ENCODE measurements at regions not wholly inside any gene's neighbourhood (a gene's known extent, or its start where the extent isn't known, plus 50 kb on each side); places are given as distances from the start of the nearest gene placed in this dataset.

GRCh38 chr10:36075196-36075595, 433.1 kb upstream of the FZD8 start:
- Histone ChIP-seq H3K9me3 (replicated peaks; ENCODE audit: control insufficient read depth, insufficient read depth, low read length) (no peaks in the 10 kb centered on the region), H4K20me1 (replicated peaks; ENCODE audit: control insufficient read depth, extremely low read depth, insufficient read depth, low read length) (no peaks in the 10 kb centered on the region), H3K9ac (replicated peaks; ENCODE audit: extremely low read depth, insufficient read depth, low read length) (no peak overlapping the region), H3K27ac (ENCODE audit: insufficient read depth, low read depth, low read length) (no peak overlapping the region), H2AFZ (ENCODE audit: low read depth, low read length) (no peak overlapping the region), H3K27me3 (ENCODE audit: control insufficient read depth in 2 of 2, insufficient read depth in 2 of 2, low read length in 2 of 2) (peaks cover 0 to 11% of the 10 kb centered on the region in 2 experiments), H3K4me2 (ENCODE audit: insufficient read depth, low read length) (no peak overlapping the region), H3K36me3 (ENCODE audit: control insufficient read depth in 2 of 2, extremely low read depth in 1 of 2, insufficient read depth in 2 of 2, low read length in 2 of 2) (no peaks in the 10 kb centered on the region), H3K4me1 (ENCODE audit: control insufficient read depth, extremely low read depth, insufficient read depth, low read length) (no peaks in the 10 kb centered on the region), H3K79me2 (ENCODE audit: control insufficient read depth, insufficient read depth, low read length) (no peaks in the 10 kb centered on the region), H3K4me3 (replicated peaks in 1 of 3; ENCODE audit: insufficient read depth in 1 of 3, low read depth in 1 of 3, low read length in 3 of 3) (no peak overlapping the region), H3K9me1 (replicated peaks; ENCODE audit: control insufficient read depth, extremely low read depth, insufficient read depth, low read length) (no peaks in the 10 kb centered on the region)
- DNase-seq (ENCODE audit: low read depth, low spot score): no peak
- ChIA-PET CTCF (no interaction called here), POLR2A (no interaction called here)
- dilution Hi-C loops (cut with MboI; ENCODE audit: extremely low pct_ligation_motif_present, low sequenced_read_pairs) (no loop called here), intact Hi-C loops (cut with micrococcal nuclease) (no loop called here)
- no TSS peak for BruUV-seq (replicated peaks)
- no peak for FAIRE-seq
- TF ChIP-seq EZH2 (IDR thresholded peaks at IDR 0.05; ENCODE audit: borderline replicate concordance, low read depth, low read length, severe bottlenecking) (no peak), FOS (IDR thresholded peaks at IDR 0.05; ENCODE audit: borderline replicate concordance, insufficient read depth, low read length) (no peak), MYC (IDR thresholded peaks at IDR 0.05; ENCODE audit: low read depth, low read length) (no peak)
- TF ChIP-seq, protein P1, sequence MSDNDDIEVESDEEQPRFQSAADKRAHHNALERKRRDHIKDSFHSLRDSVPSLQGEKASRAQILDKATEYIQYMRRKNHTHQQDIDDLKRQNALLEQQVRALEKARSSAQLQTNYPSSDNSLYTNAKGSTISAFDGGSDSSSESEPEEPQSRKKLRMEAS (IDR thresholded peaks at IDR 0.05; ENCODE audit: insufficient read depth, insufficient read length): no peak

GRCh38 chr10:36073796-36074345, 431.8 kb upstream of the FZD8 start:
- intact Hi-C loops (cut with micrococcal nuclease) (no loop called here), dilution Hi-C loops (cut with MboI; ENCODE audit: extremely low pct_ligation_motif_present, low sequenced_read_pairs) (no loop called here)
- H3K9me1 ChIP-seq (replicated peaks; ENCODE audit: control insufficient read depth, extremely low read depth, insufficient read depth, low read length): no peaks in the 10 kb centered on the region
- FAIRE-seq: no peak
- no TSS peak for BruUV-seq (replicated peaks)
- H3K79me2 ChIP-seq (ENCODE audit: control insufficient read depth, insufficient read depth, low read length): no peaks in the 10 kb centered on the region
- H3K9me3 ChIP-seq (replicated peaks; ENCODE audit: control insufficient read depth, insufficient read depth, low read length): no peaks in the 10 kb centered on the region
- H4K20me1 ChIP-seq (replicated peaks; ENCODE audit: control insufficient read depth, extremely low read depth, insufficient read depth, low read length): no peaks in the 10 kb centered on the region
- TF ChIP-seq POLR2A (IDR thresholded peaks at IDR 0.05; ENCODE audit: low read depth, low read length) (no peak), POLR2AphosphoS5 (IDR thresholded peaks at IDR 0.05; ENCODE audit: insufficient read depth, low read depth, low read length) (no peak), MYC (IDR thresholded peaks at IDR 0.05; ENCODE audit: low read depth, low read length) (no peak), FOS (IDR thresholded peaks at IDR 0.05; ENCODE audit: borderline replicate concordance, insufficient read depth, low read length) (no peak), GATA2 (IDR thresholded peaks at IDR 0.05; ENCODE audit: insufficient read depth, insufficient read length, low read depth, low read length) (no peak), EZH2 (IDR thresholded peaks at IDR 0.05; ENCODE audit: borderline replicate concordance, low read depth, low read length, severe bottlenecking) (no peak), JUN (IDR thresholded peaks at IDR 0.05; ENCODE audit: borderline replicate concordance, insufficient read depth, insufficient read length, low read depth) (no peak)
- TF ChIP-seq, protein P2, sequence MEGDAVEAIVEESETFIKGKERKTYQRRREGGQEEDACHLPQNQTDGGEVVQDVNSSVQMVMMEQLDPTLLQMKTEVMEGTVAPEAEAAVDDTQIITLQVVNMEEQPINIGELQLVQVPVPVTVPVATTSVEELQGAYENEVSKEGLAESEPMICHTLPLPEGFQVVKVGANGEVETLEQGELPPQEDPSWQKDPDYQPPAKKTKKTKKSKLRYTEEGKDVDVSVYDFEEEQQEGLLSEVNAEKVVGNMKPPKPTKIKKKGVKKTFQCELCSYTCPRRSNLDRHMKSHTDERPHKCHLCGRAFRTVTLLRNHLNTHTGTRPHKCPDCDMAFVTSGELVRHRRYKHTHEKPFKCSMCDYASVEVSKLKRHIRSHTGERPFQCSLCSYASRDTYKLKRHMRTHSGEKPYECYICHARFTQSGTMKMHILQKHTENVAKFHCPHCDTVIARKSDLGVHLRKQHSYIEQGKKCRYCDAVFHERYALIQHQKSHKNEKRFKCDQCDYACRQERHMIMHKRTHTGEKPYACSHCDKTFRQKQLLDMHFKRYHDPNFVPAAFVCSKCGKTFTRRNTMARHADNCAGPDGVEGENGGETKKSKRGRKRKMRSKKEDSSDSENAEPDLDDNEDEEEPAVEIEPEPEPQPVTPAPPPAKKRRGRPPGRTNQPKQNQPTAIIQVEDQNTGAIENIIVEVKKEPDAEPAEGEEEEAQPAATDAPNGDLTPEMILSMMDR (IDR thresholded peaks at IDR 0.05; ENCODE audit: extremely low read depth in 1 of 2, insufficient read depth in 1 of 2, low read depth in 1 of 2, low read length in 2 of 2): no peak
- TF ChIP-seq, protein P1 (IDR thresholded peaks at IDR 0.05; ENCODE audit: insufficient read depth, insufficient read length): no peak
- no peak overlapping the region for H3K9ac ChIP-seq (replicated peaks; ENCODE audit: extremely low read depth, insufficient read depth, low read length)
- H2AFZ ChIP-seq (ENCODE audit: low read depth, low read length): no peak overlapping the region
- H3K27me3 ChIP-seq (ENCODE audit: control insufficient read depth in 2 of 2, insufficient read depth in 2 of 2, low read length in 2 of 2): peaks cover 0 to 11% of the 10 kb centered on the region in 2 experiments
- H3K4me3 ChIP-seq (replicated peaks in 1 of 3; ENCODE audit: insufficient read depth in 1 of 3, low read depth in 1 of 3, low read length in 3 of 3): no peak overlapping the region
- no peak overlapping the region for H3K4me2 ChIP-seq (ENCODE audit: insufficient read depth, low read length)
- CTCF ChIA-PET: no interaction called here
- no peaks in the 10 kb centered on the region for H3K36me3 ChIP-seq (ENCODE audit: control insufficient read depth in 2 of 2, extremely low read depth in 1 of 2, insufficient read depth in 2 of 2, low read length in 2 of 2)
- H3K4me1 ChIP-seq (ENCODE audit: control insufficient read depth, extremely low read depth, insufficient read depth, low read length): no peaks in the 10 kb centered on the region
- DNase-seq (ENCODE audit: low read depth, low spot score): no peak
- POLR2A ChIA-PET: no interaction called here
- no peak overlapping the region for H3K27ac ChIP-seq (ENCODE audit: insufficient read depth, low read depth, low read length)

All from endothelial cell of umbilical vein (primary cell).